Activated CD4-positive, alpha-beta T cell treated with anti-CD3 and anti-CD28 coated beads, Interleukin-2, amount 50 U/mL, for 48 hours (primary cell): ENCODE measurements at regions not wholly inside any gene's neighbourhood (a gene's known extent, or its start where the extent isn't known, plus 50 kb on each side); places are given as distances from the start of the nearest gene placed in this dataset.
A peak's percentile ranks its signal among the peaks of the same experiment; 100 is the strongest.
"Not testable (repeated sequence)": the region's sequence is repeated elsewhere in the genome, so short reads cannot be mapped to it uniquely, and the experiment has no call there.

Source experiments
- DNase-seq, 2 experiments: peaks; one replicate each; pipeline ENCODE4 v3.0.0-alpha.2; 2020

DNA sequence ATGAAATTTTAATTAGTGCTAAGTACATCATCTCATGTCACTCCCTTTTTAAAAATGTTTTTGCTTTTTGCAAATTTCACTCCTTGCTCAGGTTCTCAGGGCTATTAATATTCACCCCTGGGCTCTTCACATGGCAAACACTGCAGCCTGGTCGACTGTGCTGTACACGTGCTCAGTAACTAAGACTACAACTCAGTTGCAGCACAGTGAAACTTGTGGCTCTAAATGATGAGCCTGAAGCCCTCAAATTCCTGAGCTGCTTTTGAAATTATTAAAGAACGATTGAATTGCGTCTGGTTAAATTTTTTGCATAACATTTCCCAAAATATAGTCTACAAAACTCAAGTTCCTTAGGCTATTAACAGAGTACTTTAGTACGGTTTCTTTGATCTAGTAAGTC, 159.3 kb upstream of the C2CD4B start:
- DNase-seq, result no peak

- no peak for DNase-seq
These were observed 160.5 kb upstream of the C2CD4B start for GRCh38 chr15:62325597-62325996.

DNA sequence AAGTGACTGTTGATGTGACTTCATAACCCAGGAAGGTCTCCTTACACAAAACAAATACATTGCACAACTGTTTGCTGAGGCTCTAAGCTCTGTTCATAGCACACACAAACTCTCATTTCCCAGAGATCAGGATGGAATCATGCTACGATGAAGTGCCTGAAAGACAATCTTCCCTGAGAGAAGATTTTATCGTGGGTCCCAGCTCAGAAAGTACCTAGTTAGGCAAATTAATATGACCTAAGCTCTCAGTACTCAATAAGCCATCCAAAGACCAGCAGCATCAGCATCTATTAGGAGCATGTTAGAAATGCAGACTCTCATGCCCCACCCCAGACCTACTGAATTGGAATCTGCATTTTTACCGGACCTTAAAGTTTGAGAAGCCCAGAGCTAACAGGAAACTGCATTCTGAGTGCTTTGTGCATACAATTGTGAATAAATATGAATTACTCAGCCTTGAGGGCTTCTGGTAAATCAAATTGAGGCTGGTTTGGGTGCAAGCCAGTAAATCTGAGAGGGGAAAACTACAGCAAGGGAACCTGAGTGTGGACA, 161.5 kb upstream of the C2CD4B start:
- DNase-seq, result no peak

- DNase-seq, result no peak
These were observed 162.3 kb upstream of the C2CD4B start for GRCh38 chr15:62327406-62327805.

- DNase-seq, result not testable (repeated sequence)
These were observed 167.4 kb upstream of the C2CD4B start for GRCh38 chr15:62332472-62332871.

GRCh38 chr15:62334536-62334935, 169.5 kb upstream of the C2CD4B start:
- no peak for DNase-seq

GRCh38 chr15:62337934-62338333, 172.8 kb upstream of the C2CD4B start:
- DNase-seq, result no peak

GRCh38 chr15:62338497-62338896, 173.4 kb upstream of the C2CD4B start:
- DNase-seq, result no peak

GRCh38 chr15:62342959-62343358, 177.9 kb upstream of the C2CD4B start:
- no peak for DNase-seq

DNA sequence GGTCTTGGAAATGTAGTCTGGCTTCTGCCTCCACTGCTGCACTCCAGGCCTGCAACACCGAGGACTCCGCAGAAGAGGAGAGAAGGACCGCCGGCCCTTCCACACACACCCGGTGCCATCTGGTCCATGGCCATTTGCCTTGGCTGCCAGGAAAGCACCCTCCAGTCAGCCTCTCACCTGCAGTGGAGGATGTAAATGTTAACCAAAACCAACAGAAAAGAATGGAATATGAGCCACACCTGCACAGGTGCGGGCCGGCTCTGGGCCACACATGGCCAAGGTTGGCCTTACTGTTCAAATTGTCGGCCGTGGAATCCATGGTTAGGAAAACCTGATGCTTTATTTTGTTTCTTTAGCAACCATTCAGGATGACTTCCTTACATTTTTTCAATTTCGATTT, 178.3 kb upstream of the C2CD4B start:
- no peak for DNase-seq

- DNase-seq, result peak; percentile 47 to 53
These were observed 179.9 kb upstream of the C2CD4B start for GRCh38 chr15:62344806-62345539.

GRCh38 chr15:62346168-62346567, 181.1 kb upstream of the C2CD4B start:
- DNase-seq, result no peak

GRCh38 chr15:62348118-62348517, 183.0 kb upstream of the C2CD4B start:
- DNase-seq, result no peak

DNA sequence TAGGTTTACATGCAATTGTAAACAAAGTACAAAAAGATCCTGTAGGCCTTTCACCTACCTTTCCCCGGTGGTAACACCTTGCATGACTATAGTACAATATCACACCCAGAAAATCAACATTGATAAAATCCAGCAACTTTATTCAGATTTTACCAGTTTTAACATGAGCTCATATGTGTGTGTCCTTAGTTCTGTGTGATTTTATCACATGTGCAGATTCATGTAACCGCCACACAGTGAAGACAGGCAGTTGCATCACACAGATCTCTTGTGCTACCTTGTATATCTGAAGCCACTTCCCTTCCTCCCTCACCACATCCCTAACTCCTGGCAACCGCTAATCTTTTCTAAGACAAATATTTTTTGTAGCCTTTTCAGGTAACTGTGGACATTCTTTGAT, 183.5 kb upstream of the C2CD4B start:
- DNase-seq, result no peak

DNA sequence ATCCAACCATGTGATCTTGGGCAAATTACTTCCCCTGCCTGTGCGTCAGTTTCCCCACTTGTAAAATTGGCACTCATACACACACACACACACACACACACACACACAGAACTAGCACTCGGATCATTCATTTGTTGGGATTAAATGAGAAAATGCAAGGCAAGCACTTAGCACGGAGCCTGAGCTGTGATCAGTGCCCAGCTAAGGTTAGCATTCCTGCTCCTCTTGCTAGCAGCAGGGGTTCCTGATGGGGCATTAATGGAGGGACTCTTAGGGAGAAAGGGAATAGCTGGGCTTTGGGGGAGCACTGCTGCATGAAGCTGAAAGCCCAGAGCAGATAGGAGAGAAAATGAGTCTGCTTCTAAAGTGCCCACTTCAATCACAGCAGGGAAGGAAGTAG, 187.7 kb upstream of the C2CD4B start:
- no peak for DNase-seq

DNA sequence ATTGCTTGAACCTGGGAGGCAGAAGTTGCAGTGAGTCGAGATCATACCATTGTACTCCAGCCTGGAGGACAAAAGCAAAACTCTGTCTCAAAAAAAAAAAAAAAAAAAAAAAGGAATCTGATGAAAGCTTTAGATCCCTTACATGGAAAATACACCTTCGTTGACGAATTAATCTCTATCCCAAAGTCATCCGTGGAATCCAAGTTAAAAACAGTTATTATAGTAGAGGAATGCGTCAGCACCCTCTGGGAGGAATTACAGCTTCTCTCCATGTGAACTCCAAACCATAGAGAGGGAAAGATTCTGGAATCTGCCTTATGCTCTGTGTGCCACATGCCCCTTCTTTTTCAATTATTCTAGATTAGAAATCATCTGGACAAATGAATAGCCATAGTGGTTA, 192.3 kb upstream of the C2CD4B start:
- no peak for DNase-seq

GRCh38 chr15:62359416-62359815, 194.3 kb upstream of the C2CD4B start:
- no peak for DNase-seq

GRCh38 chr15:62360332-62361097, 195.4 kb upstream of the C2CD4B start:
- DNase-seq, result no peak

DNA sequence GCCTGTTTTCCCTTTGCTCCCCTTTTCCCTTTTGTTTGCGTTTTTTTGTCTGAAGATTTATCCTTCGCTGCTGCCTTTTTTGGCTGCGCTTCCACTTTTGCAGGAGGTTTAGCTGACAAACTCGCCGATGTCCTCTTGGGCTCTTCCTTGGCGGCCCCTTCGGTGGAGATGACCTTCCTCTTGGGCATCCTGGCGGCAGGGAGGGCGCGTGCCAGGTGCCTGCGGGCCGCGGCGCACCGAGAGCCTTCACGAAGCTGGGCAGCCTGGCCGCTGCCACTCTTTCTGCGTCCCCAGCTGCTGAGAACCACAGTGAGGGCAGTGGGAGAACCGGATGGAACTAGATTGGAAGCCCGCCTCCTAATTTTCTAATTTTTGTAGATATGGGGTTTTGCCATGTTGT, 197.1 kb upstream of the C2CD4B start:
- no peak for DNase-seq

DNA sequence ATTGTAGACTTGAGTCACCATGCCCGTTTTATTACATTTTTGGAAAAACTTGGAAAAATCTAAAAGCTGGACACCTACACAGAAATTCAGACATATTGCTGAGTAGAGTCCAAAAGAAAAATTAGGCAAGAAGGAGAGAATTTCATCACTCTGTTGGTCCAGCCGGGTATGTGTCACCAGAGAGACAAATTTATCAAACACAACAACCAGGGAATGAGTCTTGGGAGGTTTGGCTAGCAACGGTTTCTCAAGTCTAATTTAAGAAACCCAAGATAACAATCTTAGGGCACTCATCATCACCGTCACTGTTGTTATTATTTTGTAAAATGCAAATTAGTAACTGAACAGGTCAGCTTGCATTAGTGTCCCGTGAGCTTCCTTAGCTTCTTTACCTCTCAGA, 197.5 kb upstream of the C2CD4B start:
- DNase-seq, result no peak

DNA sequence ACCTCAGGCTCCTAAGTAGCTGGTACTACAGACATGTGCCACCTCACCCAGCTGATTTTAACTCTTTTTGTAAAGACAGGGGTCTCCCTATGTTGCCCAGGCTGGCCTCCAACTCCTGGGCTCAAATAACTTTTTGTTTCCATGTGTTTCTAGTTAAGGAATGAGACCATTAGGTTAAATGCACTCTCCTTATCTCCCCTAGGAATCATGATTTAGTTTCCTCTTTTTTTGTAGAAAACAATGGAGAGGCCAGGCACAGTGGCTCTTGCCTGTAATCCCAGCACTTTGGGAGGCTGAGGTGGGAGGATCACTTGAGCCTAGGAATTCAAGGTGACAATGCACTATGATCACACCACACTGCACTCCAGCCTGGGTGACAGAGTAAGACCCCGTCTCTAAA, 198.8 kb upstream of the C2CD4B start:
- DNase-seq, result no peak

- DNase-seq, result no peak
These were observed 200.8 kb upstream of the C2CD4B start for GRCh38 chr15:62365795-62366442.

- DNase-seq, result no peak
These were observed 204.4 kb upstream of the C2CD4B start for GRCh38 chr15:62369454-62369853.

GRCh38 chr15:62371683-62372082, 206.6 kb upstream of the C2CD4B start:
- DNase-seq, result not testable (repeated sequence)
